GM13977 (cell line): ENCODE measurements at regions not wholly inside any gene's neighbourhood (a gene's known extent, or its start where the extent isn't known, plus 50 kb on each side); places are given as distances from the start of the nearest gene placed in this dataset.

Experiments used
- DNase-seq: peaks from one replicate; pipeline ENCODE4 v3.0.0; 2012; ENCODE audit warnings: low spot score
- in situ Hi-C: fragments of 300-500 bp; cut with MboI; formaldehyde crosslinking; loops from one replicate; pipeline ENCODE4 v1.12.0; 2022; ENCODE audit warnings: low sequenced_read_pairs, low pct_unique_long_range_greater_than_20kb, mixed read lengths, inconsistent platforms; ENCODE audit not compliant: unreplicated experiment
- TF ChIP-seq, protein P1 (sequence below): IDR thresholded peaks from 2 replicates; pipeline ENCODE4 v1.5.1; 2012; ENCODE audit warnings: mild to moderate bottlenecking, control low read depth; ENCODE audit not compliant: insufficient read depth; ENCODE audit errors: extremely low read depth, missing control alignments

DNA sequence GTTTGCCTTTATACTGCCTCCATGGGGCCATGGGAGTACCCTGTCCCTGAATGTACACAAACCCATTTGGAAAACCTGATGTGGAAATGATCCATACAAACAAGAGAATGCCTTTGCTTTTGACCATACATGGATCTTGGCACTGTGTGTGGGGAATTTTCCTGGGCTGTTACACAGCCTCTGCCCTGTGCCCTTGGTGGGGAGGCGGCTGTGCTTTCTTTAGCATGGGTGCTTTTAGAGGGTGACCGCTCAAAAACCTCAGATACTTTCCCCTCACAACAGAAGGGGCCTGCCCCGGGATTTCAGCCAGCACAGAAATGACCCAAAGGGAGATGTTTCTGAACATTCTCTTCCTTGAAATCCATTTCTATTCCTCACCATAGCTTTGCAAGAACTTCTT, 194.8 kb downstream of the LMO4 start:
- in situ Hi-C loops, result no loop called here
- DNase-seq, result no peak
- TF ChIP-seq, protein P1, sequence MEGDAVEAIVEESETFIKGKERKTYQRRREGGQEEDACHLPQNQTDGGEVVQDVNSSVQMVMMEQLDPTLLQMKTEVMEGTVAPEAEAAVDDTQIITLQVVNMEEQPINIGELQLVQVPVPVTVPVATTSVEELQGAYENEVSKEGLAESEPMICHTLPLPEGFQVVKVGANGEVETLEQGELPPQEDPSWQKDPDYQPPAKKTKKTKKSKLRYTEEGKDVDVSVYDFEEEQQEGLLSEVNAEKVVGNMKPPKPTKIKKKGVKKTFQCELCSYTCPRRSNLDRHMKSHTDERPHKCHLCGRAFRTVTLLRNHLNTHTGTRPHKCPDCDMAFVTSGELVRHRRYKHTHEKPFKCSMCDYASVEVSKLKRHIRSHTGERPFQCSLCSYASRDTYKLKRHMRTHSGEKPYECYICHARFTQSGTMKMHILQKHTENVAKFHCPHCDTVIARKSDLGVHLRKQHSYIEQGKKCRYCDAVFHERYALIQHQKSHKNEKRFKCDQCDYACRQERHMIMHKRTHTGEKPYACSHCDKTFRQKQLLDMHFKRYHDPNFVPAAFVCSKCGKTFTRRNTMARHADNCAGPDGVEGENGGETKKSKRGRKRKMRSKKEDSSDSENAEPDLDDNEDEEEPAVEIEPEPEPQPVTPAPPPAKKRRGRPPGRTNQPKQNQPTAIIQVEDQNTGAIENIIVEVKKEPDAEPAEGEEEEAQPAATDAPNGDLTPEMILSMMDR, result no peak

DNA sequence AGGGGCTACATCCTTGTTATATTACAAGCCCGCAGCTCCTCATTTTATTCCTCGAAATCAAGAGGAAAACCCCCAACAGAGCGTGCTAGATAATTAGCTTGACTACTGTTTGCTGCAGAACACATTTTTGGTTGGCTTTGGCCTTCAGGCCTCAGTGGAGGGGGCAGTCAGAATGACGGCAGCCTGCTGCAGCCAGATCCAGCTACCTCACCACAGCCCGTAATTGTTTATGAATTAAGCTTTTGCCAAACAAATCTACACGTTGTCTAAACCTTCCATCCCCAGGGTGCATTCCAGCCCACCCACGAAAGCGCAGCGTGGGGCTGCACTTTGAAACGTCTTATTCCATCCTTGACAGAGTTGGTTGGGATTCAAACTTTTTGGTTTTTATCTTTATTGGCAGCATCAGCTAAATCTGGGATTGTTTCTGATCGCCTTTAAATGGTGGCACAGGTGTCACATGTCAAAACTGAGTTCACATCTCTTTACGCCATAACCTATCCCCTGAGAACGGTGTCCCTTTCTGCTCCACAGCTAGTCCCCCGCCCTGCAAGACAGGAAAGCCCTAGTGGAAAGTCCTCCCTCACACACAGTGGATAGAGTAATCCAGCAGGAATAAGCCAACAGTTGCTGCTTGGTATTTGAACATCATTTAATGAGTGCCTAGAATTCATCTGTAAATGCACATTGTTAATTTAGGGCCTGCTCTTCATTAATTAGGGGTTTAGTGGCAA, 195.5 kb downstream of the LMO4 start:
- TF ChIP-seq, protein P1, result no peak
- DNase-seq, result no peak
- in situ Hi-C loops, result no loop called here

DNA sequence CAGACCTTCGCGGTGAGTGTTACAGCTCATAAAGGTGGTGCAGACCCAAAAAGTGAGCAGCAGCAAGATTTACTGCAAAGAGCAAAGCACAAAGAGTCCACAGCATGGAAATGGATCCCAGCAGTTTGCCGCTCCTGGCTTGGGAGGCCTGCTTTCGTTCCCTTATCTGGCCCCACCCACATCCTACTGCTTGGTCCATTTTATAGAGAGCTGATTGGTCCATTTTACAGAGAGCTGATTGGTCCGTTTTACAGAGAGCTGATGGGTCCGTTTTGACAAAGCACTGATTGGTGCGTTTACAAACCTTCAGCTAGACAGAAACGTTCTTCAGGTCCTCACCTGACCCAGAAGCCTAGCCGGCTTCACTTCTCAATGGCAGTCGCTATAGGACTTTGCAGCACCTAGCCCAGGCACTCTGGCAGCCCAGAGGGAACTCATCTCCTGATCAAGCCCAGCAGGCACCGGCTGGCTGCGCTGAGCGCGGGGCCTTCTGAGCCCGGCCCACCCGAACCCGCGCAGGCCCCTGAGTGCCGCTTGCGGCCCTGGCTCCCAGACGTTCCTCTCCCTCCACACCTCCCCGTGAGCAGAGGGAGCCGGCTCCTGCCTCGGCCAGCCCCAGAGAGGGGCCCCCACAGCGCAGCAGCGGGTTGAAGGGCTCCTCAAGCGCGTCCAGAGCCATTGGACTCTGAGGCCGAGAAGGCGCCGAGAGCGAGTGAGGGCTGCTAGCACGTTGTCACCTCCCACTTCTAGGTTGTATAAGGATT, 200.3 kb downstream of the LMO4 start:
- DNase-seq, result no peak
- in situ Hi-C loops, result no loop called here
- TF ChIP-seq, protein P1, result no peak

DNA sequence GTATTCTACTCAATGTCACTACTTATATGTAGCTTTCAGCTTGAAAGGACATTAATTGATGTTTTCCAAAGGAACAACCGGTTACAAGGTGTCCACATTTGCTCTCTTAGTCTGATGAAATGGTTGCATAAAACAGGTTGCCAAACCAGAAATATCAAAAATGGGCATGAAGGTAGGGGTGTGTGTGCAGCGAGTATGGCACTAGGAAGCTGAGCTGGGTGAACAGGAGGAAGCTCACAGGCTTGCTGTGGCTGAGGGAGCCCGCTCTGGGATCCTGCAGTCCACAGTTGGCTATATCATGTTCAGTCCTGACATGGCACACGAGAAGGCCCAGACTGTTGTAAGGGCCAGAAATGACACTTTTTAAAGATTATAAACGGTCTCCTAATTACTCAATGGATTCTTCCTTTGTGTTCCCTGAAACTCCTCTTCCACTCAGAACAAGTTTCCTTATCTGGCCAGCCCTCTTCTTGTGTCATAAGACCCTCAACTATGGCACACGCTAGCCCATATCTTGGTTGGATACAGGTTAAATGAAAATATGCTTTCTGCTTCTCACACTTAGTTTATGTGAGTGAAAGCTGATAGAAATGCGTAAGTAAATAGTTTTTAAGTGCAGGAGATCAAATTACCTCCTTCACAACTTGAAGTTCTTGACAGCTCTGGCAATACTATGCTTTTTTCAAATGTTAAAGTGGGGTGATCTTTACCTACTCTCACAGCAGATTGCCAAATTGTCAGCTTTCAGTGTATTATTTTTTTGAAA, 201.5 kb downstream of the LMO4 start:
- in situ Hi-C loops, result no loop called here
- TF ChIP-seq, protein P1, result no peak

DNA sequence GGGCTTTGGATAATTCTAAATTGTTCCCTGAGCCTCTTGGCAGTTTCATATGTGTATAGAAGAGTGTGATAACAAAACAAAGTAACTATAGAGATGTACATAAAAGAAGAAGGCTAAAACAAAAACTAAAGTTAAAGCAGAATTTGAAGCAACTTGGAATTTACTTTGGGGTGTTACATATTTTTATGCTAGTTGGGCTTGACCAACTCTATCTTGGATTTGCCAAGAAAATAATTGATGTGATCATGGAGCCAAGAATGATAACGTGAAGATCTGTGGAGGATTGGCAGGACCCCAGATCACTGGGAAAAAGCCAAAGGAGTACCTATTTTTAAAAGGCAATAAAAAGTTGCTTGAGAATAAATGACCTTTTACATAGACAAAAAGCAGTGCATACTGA, 206.9 kb downstream of the LMO4 start:
- no peak for DNase-seq
- TF ChIP-seq, protein P1, result no peak

More for the DNA sequence above, 201.5 kb downstream of the LMO4 start:
- no peak for DNase-seq

DNA sequence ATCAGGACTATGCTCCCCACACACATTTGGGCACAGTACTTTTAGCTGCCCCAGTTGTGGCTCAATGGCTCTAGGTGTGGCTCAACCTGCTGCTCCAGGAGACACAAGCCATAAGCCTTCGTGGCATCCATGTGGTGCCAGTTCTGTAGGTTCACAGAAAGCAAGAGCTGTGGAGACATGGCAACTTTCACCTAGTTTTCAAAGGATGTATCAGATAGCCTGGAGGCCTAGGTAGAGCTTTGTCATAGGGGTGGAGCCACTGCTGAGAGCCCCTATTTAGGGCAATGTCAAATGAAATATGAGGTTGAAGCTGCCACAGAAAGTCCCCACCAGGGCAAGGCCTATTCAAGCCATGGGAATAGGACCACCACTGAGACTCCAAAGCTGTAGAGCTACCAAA, 210.5 kb downstream of the LMO4 start:
- in situ Hi-C loops, result no loop called here
- no peak for DNase-seq
- TF ChIP-seq, protein P1, result no peak

More for the DNA sequence above, 206.9 kb downstream of the LMO4 start:
- in situ Hi-C loops, result no loop called here
